Calu3 (cell line): ENCODE measurements at regions not wholly inside any gene's neighbourhood (a gene's known extent, or its start where the extent isn't known, plus 50 kb on each side); places are given as distances from the start of the nearest gene placed in this dataset.

Experiments used
- BruUV-seq: library from RNA; stranded (reverse); fragments of 400-500 nt; replicated peaks from 2 replicates; lab custom pipeline; 2021; lab: Mats Ljungman, UMichigan
- CTCF ChIA-PET: fragments of 300-600 bp; sonication (Branson Sonifier 250); formaldehyde crosslinking; loops from one replicate; lab custom pipeline; 2022; ENCODE audit warnings: antibody characterized with exemption; lab: Charles Lee
- DNase-seq: peaks from one replicate; pipeline ENCODE4 v3.0.0; 2022
- H3K27ac Mint-ChIP-seq: one replicate; pipeline ENCODE4 v1.8.0; 2022; ENCODE audit warnings: mixed read lengths; ENCODE audit not compliant: unreplicated experiment
- H3K27me3 Mint-ChIP-seq: one replicate; pipeline ENCODE4 v1.8.0; 2022; ENCODE audit warnings: mixed read lengths; ENCODE audit not compliant: unreplicated experiment
- H3K36me3 Mint-ChIP-seq: one replicate; pipeline ENCODE4 v1.8.0; 2022; ENCODE audit warnings: mild to moderate bottlenecking, moderate library complexity, mixed read lengths; ENCODE audit not compliant: insufficient read depth, unreplicated experiment
- H3K4me1 Mint-ChIP-seq: one replicate; pipeline ENCODE4 v1.8.0; 2022; ENCODE audit warnings: mild to moderate bottlenecking, low read depth, mixed read lengths; ENCODE audit not compliant: unreplicated experiment
- H3K4me3 Mint-ChIP-seq: one replicate; pipeline ENCODE4 v1.8.0; 2022; ENCODE audit warnings: mild to moderate bottlenecking, low read depth, moderate library complexity, mixed read lengths; ENCODE audit not compliant: unreplicated experiment
- H3K9me3 Mint-ChIP-seq: one replicate; pipeline ENCODE4 v1.8.0; 2022; ENCODE audit warnings: low read depth, mixed read lengths; ENCODE audit not compliant: unreplicated experiment
- intact Hi-C: fragments of 100-400 bp; cut with micrococcal nuclease; formaldehyde crosslinking; loops from one replicate; pipeline ENCODE4 v1.10.0; 2022; ENCODE audit not compliant: unreplicated experiment
- TF ChIP-seq, protein P1 (sequence below): fragments of 200-600 bp; IDR thresholded peaks from one replicate; pipeline ENCODE4 v1.8.0; 2022; ENCODE audit warnings: antibody characterized with exemption; ENCODE audit not compliant: unreplicated experiment

- TF ChIP-seq, protein P1, sequence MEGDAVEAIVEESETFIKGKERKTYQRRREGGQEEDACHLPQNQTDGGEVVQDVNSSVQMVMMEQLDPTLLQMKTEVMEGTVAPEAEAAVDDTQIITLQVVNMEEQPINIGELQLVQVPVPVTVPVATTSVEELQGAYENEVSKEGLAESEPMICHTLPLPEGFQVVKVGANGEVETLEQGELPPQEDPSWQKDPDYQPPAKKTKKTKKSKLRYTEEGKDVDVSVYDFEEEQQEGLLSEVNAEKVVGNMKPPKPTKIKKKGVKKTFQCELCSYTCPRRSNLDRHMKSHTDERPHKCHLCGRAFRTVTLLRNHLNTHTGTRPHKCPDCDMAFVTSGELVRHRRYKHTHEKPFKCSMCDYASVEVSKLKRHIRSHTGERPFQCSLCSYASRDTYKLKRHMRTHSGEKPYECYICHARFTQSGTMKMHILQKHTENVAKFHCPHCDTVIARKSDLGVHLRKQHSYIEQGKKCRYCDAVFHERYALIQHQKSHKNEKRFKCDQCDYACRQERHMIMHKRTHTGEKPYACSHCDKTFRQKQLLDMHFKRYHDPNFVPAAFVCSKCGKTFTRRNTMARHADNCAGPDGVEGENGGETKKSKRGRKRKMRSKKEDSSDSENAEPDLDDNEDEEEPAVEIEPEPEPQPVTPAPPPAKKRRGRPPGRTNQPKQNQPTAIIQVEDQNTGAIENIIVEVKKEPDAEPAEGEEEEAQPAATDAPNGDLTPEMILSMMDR = no peak
- no peak for DNase-seq
- Mint-ChIP-seq H3K4me1 (no peaks in the 10 kb centered on the region), H3K36me3 (no peaks in the 10 kb centered on the region), H3K9me3 (no peaks in the 10 kb centered on the region), H3K27ac (no peak overlapping the region), H3K4me3 (no peak overlapping the region), H3K27me3 (peaks cover 76% of the 10 kb centered on the region)
- no TSS peak for BruUV-seq
- CTCF ChIA-PET = no interaction called here
- intact Hi-C loops = no loop called here
Observed at GRCh38 chr11:64428693-64429092, 69.7 kb downstream of the RPS6KA4 start.

DNA sequence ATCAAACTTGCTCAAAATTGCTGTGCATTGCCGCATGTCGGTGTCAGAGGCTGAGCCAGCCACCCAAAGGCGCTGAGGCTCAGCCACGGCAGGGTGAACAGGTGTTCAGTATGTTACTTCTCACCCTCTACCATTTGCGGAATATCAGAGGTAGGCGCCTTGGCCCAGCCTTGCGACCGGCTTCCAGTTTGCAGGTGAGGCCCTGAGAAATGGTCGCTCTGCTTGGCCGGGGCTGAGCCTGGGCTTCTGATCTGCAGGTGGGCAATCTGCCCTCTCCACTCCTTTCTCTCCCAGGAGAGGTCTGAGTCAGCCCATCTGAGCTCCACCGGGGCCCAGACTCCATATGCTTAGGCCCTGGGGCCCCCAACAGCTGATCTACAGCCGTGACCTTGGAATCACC is 71.0 kb downstream of the RPS6KA4 start:
- no peak overlapping the region for H3K4me3 Mint-ChIP-seq
- BruUV-seq = no TSS peak
- intact Hi-C loops = no loop called here

GRCh38 chr11:64430645-64431044 is 71.7 kb downstream of the RPS6KA4 start:
- CTCF ChIA-PET = interaction anchor here (0.7 kb wide), 1 partner anchor 8 kb away, joined by 3 read pairs; no protein-coding TSS in a partner anchor
- BruUV-seq = no TSS peak
- no peaks in the 10 kb centered on the region for H3K4me1 Mint-ChIP-seq
- DNase-seq = no peak
- no peak overlapping the region for H3K4me3 Mint-ChIP-seq
- H3K9me3 Mint-ChIP-seq = no peaks in the 10 kb centered on the region
- intact Hi-C loops = no loop called here
- TF ChIP-seq, protein P1 = no peak
- no peak overlapping the region for H3K27ac Mint-ChIP-seq
- H3K27me3 Mint-ChIP-seq = peaks cover 75% of the 10 kb centered on the region
- no peaks in the 10 kb centered on the region for H3K36me3 Mint-ChIP-seq

More for the DNA sequence above, 71.0 kb downstream of the RPS6KA4 start:
- TF ChIP-seq, protein P1 = no peak
- Mint-ChIP-seq H3K9me3 (no peaks in the 10 kb centered on the region), H3K4me1 (no peaks in the 10 kb centered on the region), H3K27ac (no peak overlapping the region), H3K27me3 (peaks cover 75% of the 10 kb centered on the region), H3K36me3 (no peaks in the 10 kb centered on the region)
- CTCF ChIA-PET = no interaction called here
- DNase-seq = no peak

GRCh38 chr11:64436000-64436399 is 77.0 kb downstream of the RPS6KA4 start:
- no peak for DNase-seq
- Mint-ChIP-seq H3K27me3 (peaks cover 90% of the 10 kb centered on the region), H3K9me3 (no peaks in the 10 kb centered on the region), H3K36me3 (no peaks in the 10 kb centered on the region), H3K27ac (no peak overlapping the region), H3K4me1 (no peaks in the 10 kb centered on the region), H3K4me3 (no peak overlapping the region)
- intact Hi-C loops = no loop called here
- TF ChIP-seq, protein P1 = no peak
- BruUV-seq = no TSS peak
- CTCF ChIA-PET = interaction anchor here (0.9 kb wide), 1 partner anchor 13 kb away, joined by 3 read pairs; no protein-coding TSS in a partner anchor
